Esophagus squamous epithelium (tissue), 4 donors: ENCODE measurements at regions not wholly inside any gene's neighbourhood (a gene's known extent, or its start where the extent isn't known, plus 50 kb on each side); places are given as distances from the start of the nearest gene placed in this dataset.
"Not testable (repeated sequence)": the region's sequence is repeated elsewhere in the genome, so short reads cannot be mapped to it uniquely, and the experiment has no call there.

ENCODE experiments used
- POLR2A ChIP-seq, 4 donors: fragments of 450-650 bp; IDR thresholded peaks; one replicate each; pipeline ENCODE4 v1.6.1; 2017; ENCODE audit warnings: antibody characterized with exemption in 4 of 4, mild to moderate bottlenecking in 4 of 4, moderate library complexity in 3 of 4
- TF ChIP-seq, protein P1 (sequence below), 6 experiments: fragments of 450-650 bp in 4 of 6; fragments of 200-600 bp in 2 of 6; sonication (generic) in 2 of 6; IDR thresholded peaks; one replicate each; pipeline ENCODE4 v1.5.1; 2016 to 2019; ENCODE audit warnings: antibody characterized with exemption in 6 of 6, mild to moderate bottlenecking in 4 of 6, moderate library complexity in 4 of 6

DNA sequence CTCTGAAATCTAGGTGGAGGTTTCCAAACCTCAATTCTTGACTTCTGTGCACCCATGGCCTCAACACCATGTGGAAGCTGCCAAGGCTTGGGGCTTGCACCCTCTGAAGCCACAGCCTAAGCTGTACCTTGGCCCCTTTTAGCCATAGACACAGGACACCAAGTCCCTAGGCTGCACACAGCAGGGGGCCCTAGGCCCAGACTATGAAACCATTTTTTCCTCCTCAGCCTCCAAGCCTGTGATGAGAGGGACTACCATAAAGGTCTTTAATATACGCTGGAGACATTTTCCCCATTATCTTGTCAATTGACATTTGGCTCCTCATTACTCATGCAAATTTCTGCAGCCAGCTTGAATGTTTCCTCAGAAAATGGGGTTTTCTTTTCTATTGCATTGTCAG, 53.7 kb upstream of the RASGRF1 start:
- TF ChIP-seq POLR2A (IDR thresholded peaks at IDR 0.05) = not testable (repeated sequence)
- TF ChIP-seq, protein P1, sequence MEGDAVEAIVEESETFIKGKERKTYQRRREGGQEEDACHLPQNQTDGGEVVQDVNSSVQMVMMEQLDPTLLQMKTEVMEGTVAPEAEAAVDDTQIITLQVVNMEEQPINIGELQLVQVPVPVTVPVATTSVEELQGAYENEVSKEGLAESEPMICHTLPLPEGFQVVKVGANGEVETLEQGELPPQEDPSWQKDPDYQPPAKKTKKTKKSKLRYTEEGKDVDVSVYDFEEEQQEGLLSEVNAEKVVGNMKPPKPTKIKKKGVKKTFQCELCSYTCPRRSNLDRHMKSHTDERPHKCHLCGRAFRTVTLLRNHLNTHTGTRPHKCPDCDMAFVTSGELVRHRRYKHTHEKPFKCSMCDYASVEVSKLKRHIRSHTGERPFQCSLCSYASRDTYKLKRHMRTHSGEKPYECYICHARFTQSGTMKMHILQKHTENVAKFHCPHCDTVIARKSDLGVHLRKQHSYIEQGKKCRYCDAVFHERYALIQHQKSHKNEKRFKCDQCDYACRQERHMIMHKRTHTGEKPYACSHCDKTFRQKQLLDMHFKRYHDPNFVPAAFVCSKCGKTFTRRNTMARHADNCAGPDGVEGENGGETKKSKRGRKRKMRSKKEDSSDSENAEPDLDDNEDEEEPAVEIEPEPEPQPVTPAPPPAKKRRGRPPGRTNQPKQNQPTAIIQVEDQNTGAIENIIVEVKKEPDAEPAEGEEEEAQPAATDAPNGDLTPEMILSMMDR (IDR thresholded peaks at IDR 0.05) = not testable (repeated sequence)
